ENCODE measurements at regions not wholly inside any gene's neighbourhood (a gene's known extent, or its start where the extent isn't known, plus 50 kb on each side); places are given as distances from the start of the nearest gene placed in this dataset.

GRCh38 chr1:81264976-81265375, 535.8 kb upstream of the ADGRL2 start:
- DNase-seq (no peak), ATAC-seq (no peak)
- no peak for TF ChIP-seq CTCF (IDR thresholded peaks at IDR 0.05)
- Histone ChIP-seq H3K36me3 (no peaks in the 10 kb centered on the region), H3K9me3 (no peaks in the 10 kb centered on the region), H3K4me1 (no peaks in the 10 kb centered on the region), H3K4me3 (no peak overlapping the region), H3K27ac (no peak overlapping the region), H3K27me3 (no peaks in the 10 kb centered on the region)
- intact Hi-C loops (cut with DNase I), result loop anchor here in 1 of 10 donors (5.0 kb wide), 2 partner anchors 92 to 1048 kb away; no protein-coding TSS in a partner anchor
- WGBS, 2 donors, result 56 to 76% methylated on average over 3 of the region's 3 CpGs

GRCh38 chr1:81259625-81260411, 540.9 kb upstream of the ADGRL2 start:
- ATAC-seq (no peak), DNase-seq (no peak)
- H3K4me1 ChIP-seq, result no peaks in the 10 kb centered on the region
- intact Hi-C loops (cut with DNase I), result no loop called here
- TF ChIP-seq CTCF (IDR thresholded peaks at IDR 0.05), result no peak
- no peaks in the 10 kb centered on the region for H3K9me3 ChIP-seq
- no peak overlapping the region for H3K4me3 ChIP-seq
- no peaks in the 10 kb centered on the region for H3K27me3 ChIP-seq
- no peaks in the 10 kb centered on the region for H3K36me3 ChIP-seq
- no peak overlapping the region for H3K27ac ChIP-seq
- 69 to 73% methylated on average over 6 of the region's 6 CpGs for WGBS, 2 donors

GRCh38 chr1:81254560-81254959, 546.2 kb upstream of the ADGRL2 start:
- intact Hi-C loops (cut with DNase I), result no loop called here

GRCh38 chr1:81254068-81254467, 546.7 kb upstream of the ADGRL2 start:
- WGBS, 2 donors, result 97% methylated on average over 2 of the region's 2 CpGs
- intact Hi-C loops (cut with DNase I), result no loop called here
- ATAC-seq, result no peak
- no peak for TF ChIP-seq CTCF (IDR thresholded peaks at IDR 0.05)
- Histone ChIP-seq H3K27me3 (no peaks in the 10 kb centered on the region), H3K9me3 (no peaks in the 10 kb centered on the region), H3K36me3 (no peaks in the 10 kb centered on the region), H3K27ac (no peak overlapping the region), H3K4me3 (no peak overlapping the region), H3K4me1 (no peaks in the 10 kb centered on the region)
- DNase-seq, result no peak

More at GRCh38 chr1:81254560-81254959, 546.2 kb upstream of the ADGRL2 start:
- Histone ChIP-seq H3K4me3 (no peak overlapping the region), H3K4me1 (no peaks in the 10 kb centered on the region), H3K36me3 (no peaks in the 10 kb centered on the region), H3K27me3 (no peaks in the 10 kb centered on the region), H3K27ac (no peak overlapping the region), H3K9me3 (no peaks in the 10 kb centered on the region)
- DNase-seq (no peak), ATAC-seq (no peak)
- WGBS, 2 donors, result 86 to 96% methylated on average over 2 of the region's 2 CpGs
- no peak for TF ChIP-seq CTCF (IDR thresholded peaks at IDR 0.05)
